ENCODE measurements at regions not wholly inside any gene's neighbourhood (a gene's known extent, or its start where the extent isn't known, plus 50 kb on each side); places are given as distances from the start of the nearest gene placed in this dataset.

DNA sequence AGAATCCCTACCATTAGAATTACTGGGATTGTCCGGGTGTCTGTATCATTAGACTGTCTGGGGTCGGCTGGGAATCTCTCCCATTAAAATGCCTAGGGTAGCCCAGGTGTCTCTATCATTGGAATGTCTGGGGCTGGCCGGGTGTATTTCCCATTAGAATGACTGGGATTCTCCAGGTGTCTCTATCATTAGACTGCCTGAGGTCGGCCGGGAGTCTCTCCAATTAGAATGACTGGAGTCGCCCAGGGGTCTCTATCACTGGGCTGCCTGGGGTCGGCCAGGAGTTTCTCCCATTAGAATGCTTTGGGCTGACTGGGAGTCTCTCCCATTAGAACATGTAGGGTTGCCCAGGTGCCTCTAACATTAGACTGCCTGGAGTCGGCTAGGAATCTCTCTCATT, 1560.7 kb downstream of the UQCRFS1 start:
- no peak for DNase-seq

DNA sequence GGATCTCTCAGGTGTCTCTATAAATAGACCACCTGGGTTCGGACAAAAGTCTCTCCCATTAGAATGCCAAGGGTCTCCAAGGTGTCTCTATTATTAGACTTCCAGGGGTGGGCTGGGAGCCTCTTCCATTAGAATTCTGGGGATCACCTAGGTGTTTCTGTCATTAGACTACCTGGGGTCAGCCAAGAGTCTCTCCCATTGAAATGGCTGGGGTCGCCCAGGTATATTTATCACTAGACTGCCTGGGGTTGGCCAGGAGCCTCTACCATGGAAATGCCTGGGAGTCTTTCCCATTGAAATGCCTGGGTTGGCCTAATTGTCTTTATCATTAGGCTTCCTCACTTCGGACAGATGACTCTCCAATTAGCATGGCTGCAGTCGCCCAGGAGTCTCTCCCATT, 1565.5 kb downstream of the UQCRFS1 start:
- no peak for DNase-seq

- DNase-seq = no peak
These were observed 1577.5 kb downstream of the UQCRFS1 start for GRCh38 chr19:27635401-27635800.

DNA sequence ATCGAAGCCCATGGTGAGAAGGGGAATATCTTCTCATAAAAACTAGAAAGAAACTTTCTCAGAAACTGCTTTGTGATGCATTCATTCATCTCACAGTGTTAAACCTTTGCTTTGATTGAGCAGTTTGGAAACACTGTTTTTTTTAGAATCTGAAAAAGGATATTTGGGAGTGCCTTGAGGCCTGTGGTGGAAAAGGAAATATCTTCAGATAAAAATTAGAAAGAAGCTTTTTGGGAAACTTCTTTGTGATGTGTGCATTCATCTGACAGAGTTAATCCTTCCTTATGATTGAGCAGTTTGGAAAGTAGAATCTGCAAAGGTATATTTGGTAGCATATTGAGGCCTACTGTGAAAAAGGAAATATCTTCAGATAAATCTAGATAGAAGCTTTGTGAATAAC, 1594.9 kb downstream of the UQCRFS1 start:
- no peak for DNase-seq

DNA sequence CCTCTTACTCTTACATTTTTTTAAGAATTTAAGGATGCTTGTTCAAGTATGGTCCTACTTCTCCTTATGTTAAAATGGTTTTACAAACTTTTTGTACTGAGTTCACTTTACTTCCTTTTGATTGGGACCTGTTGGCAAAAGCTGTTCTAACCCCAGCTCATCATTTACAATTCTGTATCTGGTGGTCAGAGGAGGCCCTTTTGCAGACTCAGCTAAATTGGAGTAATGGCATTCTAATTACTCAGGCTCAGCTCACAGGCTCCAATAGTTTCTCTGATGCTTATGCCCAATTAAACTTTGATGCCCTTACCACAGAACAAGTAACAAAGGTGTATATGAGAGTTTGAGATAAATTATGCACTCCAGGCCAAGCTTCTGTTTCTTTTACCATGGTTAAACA, 1632.0 kb downstream of the UQCRFS1 start:
- no peak for DNase-seq
